OCI-LY3 (cell line): ENCODE measurements at regions not wholly inside any gene's neighbourhood (a gene's known extent, or its start where the extent isn't known, plus 50 kb on each side); places are given as distances from the start of the nearest gene placed in this dataset.

ENCODE experiments used
- CTCF ChIP-seq: fragments of 200-600, 300-600 bp; sonication (generic); IDR thresholded peaks from 2 replicates; pipeline ENCODE4 v1.5.1; 2014; ENCODE audit warnings: antibody characterized with exemption, low read length, low read depth
- EZH2phosphoT487 ChIP-seq: fragments of 200-600 bp; shearing (Covaris generic); IDR thresholded peaks from 2 replicates; pipeline ENCODE4 v1.6.1; 2018; ENCODE audit warnings: antibody characterized with exemption, mixed run types, low read depth

- TF ChIP-seq CTCF: no peak
- TF ChIP-seq EZH2phosphoT487: no peak
Observed at GRCh38 chr4:15233264-15233597, 194.6 kb upstream of the C1QTNF7 start.
